A673 (cell line): ENCODE measurements at regions not wholly inside any gene's neighbourhood (a gene's known extent, or its start where the extent isn't known, plus 50 kb on each side); places are given as distances from the start of the nearest gene placed in this dataset.

Experiments used
- BruUV-seq: library from RNA; stranded (reverse); fragments of 400-500 nt; replicated peaks from 2 replicates; lab custom pipeline; 2021; lab: Mats Ljungman, UMichigan
- CTCF ChIA-PET: fragments of 300-600 bp; sonication (Branson Sonifier 250); formaldehyde crosslinking; loops from one replicate; lab custom pipeline; 2022; ENCODE audit warnings: antibody characterized with exemption; lab: Charles Lee
- POLR2A ChIA-PET: fragments of 300-600 bp; sonication (Branson Sonifier 250); formaldehyde crosslinking; loops from one replicate; lab custom pipeline; 2022; ENCODE audit warnings: antibody characterized with exemption; ENCODE audit not compliant: low non-redundant PET; lab: Charles Lee
- DNase-seq: peaks from one replicate; pipeline ENCODE4 v3.0.0-alpha.2; 2015; ENCODE audit warnings: low spot score
- H3K27ac ChIP-seq: fragments of 200-600 bp; sonication (generic); 2 replicates; pipeline ENCODE4 v1.5.1; 2016; ENCODE audit warnings: mixed run types, low read depth, mild to moderate bottlenecking, mixed read lengths, antibody characterized with exemption, low read length; ENCODE audit not compliant: poor library complexity, severe bottlenecking
- H3K27me3 ChIP-seq: fragments of 200-600 bp; sonication (generic); replicated peaks from 2 replicates; pipeline ENCODE4 v1.6.1; 2017; ENCODE audit warnings: mixed run types, low read depth, mild to moderate bottlenecking, mixed read lengths, antibody characterized with exemption, low read length; ENCODE audit not compliant: insufficient read depth, poor library complexity
- H3K36me3 ChIP-seq: fragments of 200-600 bp; sonication (generic); 2 replicates; pipeline ENCODE4 v1.6.1; 2016; ENCODE audit warnings: mixed run types, mild to moderate bottlenecking, mixed read lengths, antibody characterized with exemption, low read length; ENCODE audit not compliant: insufficient read depth, poor library complexity, severe bottlenecking
- H3K4me1 ChIP-seq: fragments of 200-600 bp; sonication (generic); 2 replicates; pipeline ENCODE4 v1.6.1; 2017; ENCODE audit warnings: mixed run types, mild to moderate bottlenecking, mixed read lengths, antibody characterized with exemption, low read length; ENCODE audit not compliant: insufficient read depth, poor library complexity, severe bottlenecking
- H3K4me3 ChIP-seq: fragments of 200-600 bp; sonication (generic); 2 replicates; pipeline ENCODE4 v1.5.1; 2016; ENCODE audit warnings: low read depth, mixed run types, mild to moderate bottlenecking, mixed read lengths, low read length; ENCODE audit not compliant: poor library complexity, severe bottlenecking
- H3K9me3 ChIP-seq: fragments of 200-600 bp; sonication (generic); 2 replicates; pipeline ENCODE4 v1.6.1; 2016; ENCODE audit warnings: mixed run types, low read depth, mild to moderate bottlenecking, mixed read lengths, antibody characterized with exemption, low read length; ENCODE audit not compliant: poor library complexity, severe bottlenecking
- CTCF ChIP-seq: fragments of 300-800, 200-600 bp; sonication (generic); conservative IDR thresholded peaks from 2 replicates; pipeline ENCODE4 v1.5.1; 2017; ENCODE audit warnings: low read depth, mild to moderate bottlenecking, antibody characterized with exemption, low read length, moderate library complexity, mixed read lengths
- EZH2 ChIP-seq: fragments of 200-600 bp; sonication (generic); IDR thresholded peaks from 2 replicates; pipeline ENCODE4 v1.6.1; 2017; ENCODE audit warnings: borderline replicate concordance, low read depth, mild to moderate bottlenecking, mixed read lengths, antibody characterized with exemption, low read length; ENCODE audit not compliant: poor library complexity, severe bottlenecking
- intact Hi-C: fragments of 100-400 bp; cut with micrococcal nuclease; formaldehyde crosslinking; loops from one replicate; pipeline ENCODE4 v1.10.0; 2022; ENCODE audit not compliant: unreplicated experiment

GRCh38 chr7:106775552-106775936 is 89.5 kb upstream of the PIK3CG start:
- POLR2A ChIA-PET: no interaction called here
- no peak for DNase-seq
- Histone ChIP-seq H3K36me3 (no peaks in the 10 kb centered on the region), H3K27me3 (no peaks in the 10 kb centered on the region), H3K4me3 (no peak overlapping the region), H3K9me3 (no peaks in the 10 kb centered on the region), H3K4me1 (no peaks in the 10 kb centered on the region), H3K27ac (no peak overlapping the region)
- BruUV-seq: no TSS peak
- CTCF ChIA-PET: no interaction called here
- TF ChIP-seq EZH2: no peak
- TF ChIP-seq CTCF: no peak
- intact Hi-C loops: no loop called here

GRCh38 chr7:106775975-106776607 is 89.0 kb upstream of the PIK3CG start:
- Histone ChIP-seq H3K36me3 (no peaks in the 10 kb centered on the region), H3K27ac (no peak overlapping the region), H3K4me3 (no peak overlapping the region), H3K27me3 (no peaks in the 10 kb centered on the region), H3K4me1 (no peaks in the 10 kb centered on the region), H3K9me3 (no peaks in the 10 kb centered on the region)
- no peak for DNase-seq
- TF ChIP-seq EZH2 (no peak), CTCF (no peak)
- no TSS peak for BruUV-seq
- POLR2A ChIA-PET: no interaction called here
- intact Hi-C loops: no loop called here
- CTCF ChIA-PET: no interaction called here

GRCh38 chr7:106776618-106777347 is 88.3 kb upstream of the PIK3CG start:
- TF ChIP-seq EZH2 (no peak), CTCF (no peak)
- no TSS peak for BruUV-seq
- POLR2A ChIA-PET: no interaction called here
- no peaks in the 10 kb centered on the region for H3K36me3 ChIP-seq
- intact Hi-C loops: no loop called here
- no peak overlapping the region for H3K27ac ChIP-seq
- no peak for DNase-seq
- H3K9me3 ChIP-seq: no peaks in the 10 kb centered on the region
- no peaks in the 10 kb centered on the region for H3K4me1 ChIP-seq
- CTCF ChIA-PET: no interaction called here
- no peaks in the 10 kb centered on the region for H3K27me3 ChIP-seq
- H3K4me3 ChIP-seq: no peak overlapping the region
